ENCODE measurements at regions not wholly inside any gene's neighbourhood (a gene's known extent, or its start where the extent isn't known, plus 50 kb on each side); places are given as distances from the start of the nearest gene placed in this dataset.

DNA sequence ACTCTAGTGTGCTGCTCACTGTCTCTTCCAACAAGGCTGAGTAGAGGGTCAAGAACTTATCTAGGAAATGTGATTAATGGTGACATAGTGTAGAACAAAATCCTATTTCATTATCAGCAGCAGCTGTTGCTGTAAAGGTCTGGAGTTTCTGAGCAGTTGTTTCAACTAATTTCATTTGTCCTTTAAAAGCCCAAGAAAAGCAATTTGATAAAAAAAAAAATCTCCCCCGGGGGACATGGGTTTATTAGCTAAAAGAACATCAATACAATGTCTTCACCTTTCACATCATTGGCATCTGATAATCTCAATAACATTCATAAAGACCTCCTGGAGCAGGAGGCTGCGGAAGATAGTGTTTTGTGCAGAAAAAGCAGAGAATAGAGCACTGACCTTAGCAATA is 468.1 kb downstream of the KCTD16 start:
- Histone ChIP-seq H3K4me2 (ENCODE audit: control insufficient read depth, extremely low read depth, insufficient read depth, low read depth, low read length) (no peak overlapping the region), H2AFZ (ENCODE audit: control insufficient read depth, low read length) (no peak overlapping the region), H3K27me3 (ENCODE audit: control insufficient read depth, extremely low read depth, insufficient read depth, low read length) (no peaks in the 10 kb centered on the region), H3K4me3 (ENCODE audit: control insufficient read depth in 2 of 3, extremely low read depth in 1 of 3, insufficient read depth in 2 of 3, low read depth in 1 of 3, low read length in 3 of 3) (no peak overlapping the region), H3K9me1 (ENCODE audit: control insufficient read depth, extremely low read depth, insufficient read depth, low read length) (no peaks in the 10 kb centered on the region), H3K27ac (ENCODE audit: control insufficient read depth, insufficient read depth, low read length) (no peak overlapping the region), H3K4me1 (ENCODE audit: control insufficient read depth, extremely low read depth, insufficient read depth, low read length) (no peaks in the 10 kb centered on the region), H3K79me2 (ENCODE audit: control insufficient read depth, insufficient read depth, low read length) (no peaks in the 10 kb centered on the region), H3K9me3 (ENCODE audit: control insufficient read depth, low read depth, low read length) (no peaks in the 10 kb centered on the region), H3K36me3 (ENCODE audit: control insufficient read depth in 2 of 2, extremely low read depth in 1 of 2, insufficient read depth in 2 of 2, low read length in 2 of 2) (no peaks in the 10 kb centered on the region), H3K9ac (ENCODE audit: control insufficient read depth, extremely low read depth, insufficient read depth, low read length) (no peak overlapping the region), H4K20me1 (ENCODE audit: control insufficient read depth, extremely low read depth, insufficient read depth, low read length) (no peaks in the 10 kb centered on the region)
- no peak for FAIRE-seq
- no peak for TF ChIP-seq EZH2 (IDR thresholded peaks at IDR 0.05; ENCODE audit: low read length)
- TF ChIP-seq, protein P1, sequence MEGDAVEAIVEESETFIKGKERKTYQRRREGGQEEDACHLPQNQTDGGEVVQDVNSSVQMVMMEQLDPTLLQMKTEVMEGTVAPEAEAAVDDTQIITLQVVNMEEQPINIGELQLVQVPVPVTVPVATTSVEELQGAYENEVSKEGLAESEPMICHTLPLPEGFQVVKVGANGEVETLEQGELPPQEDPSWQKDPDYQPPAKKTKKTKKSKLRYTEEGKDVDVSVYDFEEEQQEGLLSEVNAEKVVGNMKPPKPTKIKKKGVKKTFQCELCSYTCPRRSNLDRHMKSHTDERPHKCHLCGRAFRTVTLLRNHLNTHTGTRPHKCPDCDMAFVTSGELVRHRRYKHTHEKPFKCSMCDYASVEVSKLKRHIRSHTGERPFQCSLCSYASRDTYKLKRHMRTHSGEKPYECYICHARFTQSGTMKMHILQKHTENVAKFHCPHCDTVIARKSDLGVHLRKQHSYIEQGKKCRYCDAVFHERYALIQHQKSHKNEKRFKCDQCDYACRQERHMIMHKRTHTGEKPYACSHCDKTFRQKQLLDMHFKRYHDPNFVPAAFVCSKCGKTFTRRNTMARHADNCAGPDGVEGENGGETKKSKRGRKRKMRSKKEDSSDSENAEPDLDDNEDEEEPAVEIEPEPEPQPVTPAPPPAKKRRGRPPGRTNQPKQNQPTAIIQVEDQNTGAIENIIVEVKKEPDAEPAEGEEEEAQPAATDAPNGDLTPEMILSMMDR (optimal IDR thresholded peaks at IDR 0.05 in 1 of 3, IDR thresholded peaks at IDR 0.05 in 1 of 3, conservative IDR thresholded peaks at IDR 0.05 in 1 of 3; ENCODE audit: extremely low read depth in 1 of 3, insufficient read depth in 2 of 3, low read length in 3 of 3) = no peak
- DNase-seq (ENCODE audit: low read depth, low spot score) = no peak
- dilution Hi-C loops (cut with MboI; ENCODE audit: extremely low pct_ligation_motif_present, low sequenced_read_pairs) = no loop called here

DNA sequence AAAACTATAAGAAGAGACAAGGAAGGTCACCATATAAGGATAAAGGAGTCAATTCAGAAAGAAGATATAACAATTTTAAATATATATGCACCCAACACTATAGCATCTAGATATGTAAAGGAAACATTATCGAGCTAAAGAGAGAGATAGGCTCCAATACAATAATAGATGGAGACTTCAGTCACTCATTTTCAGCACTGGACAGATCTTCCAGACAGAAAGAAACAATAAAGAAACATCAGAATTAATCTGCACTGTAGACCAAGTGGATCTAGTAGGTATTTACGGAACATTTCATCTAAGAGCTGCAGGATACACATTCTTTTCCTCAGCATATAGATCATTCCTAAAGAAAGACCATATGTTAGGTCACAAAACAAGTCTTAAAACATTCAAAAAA is 463.5 kb downstream of the KCTD16 start:
- no peaks in the 10 kb centered on the region for H3K4me1 ChIP-seq (ENCODE audit: control insufficient read depth, extremely low read depth, insufficient read depth, low read length)
- no peaks in the 10 kb centered on the region for H3K27me3 ChIP-seq (ENCODE audit: control insufficient read depth, extremely low read depth, insufficient read depth, low read length)
- DNase-seq (ENCODE audit: low read depth, low spot score) (no peak), FAIRE-seq (no peak)
- no peak overlapping the region for H2AFZ ChIP-seq (ENCODE audit: control insufficient read depth, low read length)
- no peak overlapping the region for H3K4me3 ChIP-seq (ENCODE audit: control insufficient read depth in 2 of 3, extremely low read depth in 1 of 3, insufficient read depth in 2 of 3, low read depth in 1 of 3, low read length in 3 of 3)
- no peaks in the 10 kb centered on the region for H3K79me2 ChIP-seq (ENCODE audit: control insufficient read depth, insufficient read depth, low read length)
- dilution Hi-C loops (cut with MboI; ENCODE audit: extremely low pct_ligation_motif_present, low sequenced_read_pairs) = no loop called here
- no peak overlapping the region for H3K27ac ChIP-seq (ENCODE audit: control insufficient read depth, insufficient read depth, low read length)
- no peaks in the 10 kb centered on the region for H3K36me3 ChIP-seq (ENCODE audit: control insufficient read depth in 2 of 2, extremely low read depth in 1 of 2, insufficient read depth in 2 of 2, low read length in 2 of 2)
- H3K9me3 ChIP-seq (ENCODE audit: control insufficient read depth, low read depth, low read length) = no peaks in the 10 kb centered on the region
- no peaks in the 10 kb centered on the region for H3K9me1 ChIP-seq (ENCODE audit: control insufficient read depth, extremely low read depth, insufficient read depth, low read length)
- H3K9ac ChIP-seq (ENCODE audit: control insufficient read depth, extremely low read depth, insufficient read depth, low read length) = no peak overlapping the region
- no peaks in the 10 kb centered on the region for H4K20me1 ChIP-seq (ENCODE audit: control insufficient read depth, extremely low read depth, insufficient read depth, low read length)
- TF ChIP-seq, protein P1 (optimal IDR thresholded peaks at IDR 0.05 in 1 of 3, IDR thresholded peaks at IDR 0.05 in 1 of 3, conservative IDR thresholded peaks at IDR 0.05 in 1 of 3; ENCODE audit: extremely low read depth in 1 of 3, insufficient read depth in 2 of 3, low read length in 3 of 3) = no peak
- no peak for TF ChIP-seq EZH2 (IDR thresholded peaks at IDR 0.05; ENCODE audit: low read length)
- H3K4me2 ChIP-seq (ENCODE audit: control insufficient read depth, extremely low read depth, insufficient read depth, low read depth, low read length) = no peak overlapping the region

Data from keratinocyte (primary cell).